Mucosa of descending colon (tissue), 3 donors: ENCODE measurements at regions not wholly inside any gene's neighbourhood (a gene's known extent, or its start where the extent isn't known, plus 50 kb on each side); places are given as distances from the start of the nearest gene placed in this dataset.

Experiments used
- ATAC-seq: fragments of 200-7000 bp; cut with Tn5 transposase; one replicate; pipeline ENCODE4 v1.9.1; 2020; ENCODE audit warnings: mild to moderate bottlenecking, moderate library complexity
- DNase-seq, 3 donors: peaks; one replicate each; pipeline ENCODE4 v3.0.0-alpha.2; 2020
- H3K36me3 ChIP-seq: fragments of 200-600 bp; one replicate; pipeline ENCODE4 v1.8.0; 2021; ENCODE audit warnings: low read depth, mild to moderate bottlenecking
- H3K4me1 ChIP-seq: fragments of 200-600 bp; one replicate; pipeline ENCODE4 v1.8.0; 2021; ENCODE audit warnings: low read depth, mild to moderate bottlenecking
- H3K4me3 ChIP-seq: fragments of 200-600 bp; one replicate; pipeline ENCODE4 v1.8.0; 2021; ENCODE audit warnings: mild to moderate bottlenecking
- H3K9me3 ChIP-seq: fragments of 200-600 bp; one replicate; pipeline ENCODE4 v1.8.0; 2021; ENCODE audit warnings: mild to moderate bottlenecking
- intact Hi-C, 2 donors: fragments of 100-400 bp; cut with DNase I in 1 of 2; cut with micrococcal nuclease in 1 of 2; formaldehyde crosslinking; loops; one replicate each; pipeline versions ENCODE4 v1.11.0 to v1.11.1; 2022; cut with DNase I, micrococcal nuclease
- TF ChIP-seq, protein P1 (sequence below): fragments of 200-600 bp; IDR thresholded peaks from one replicate; pipeline ENCODE4 v1.8.0; 2022; ENCODE audit warnings: antibody characterized with exemption, mild to moderate bottlenecking
- donor health status: DM: no; HTN: no; CAD: no; lungs with moderate emphysema.
- donor health status: DM: no; HTN: no; CAD: no.
- donor health status: DM: no; HTN: yes; CAD: no.

DNA sequence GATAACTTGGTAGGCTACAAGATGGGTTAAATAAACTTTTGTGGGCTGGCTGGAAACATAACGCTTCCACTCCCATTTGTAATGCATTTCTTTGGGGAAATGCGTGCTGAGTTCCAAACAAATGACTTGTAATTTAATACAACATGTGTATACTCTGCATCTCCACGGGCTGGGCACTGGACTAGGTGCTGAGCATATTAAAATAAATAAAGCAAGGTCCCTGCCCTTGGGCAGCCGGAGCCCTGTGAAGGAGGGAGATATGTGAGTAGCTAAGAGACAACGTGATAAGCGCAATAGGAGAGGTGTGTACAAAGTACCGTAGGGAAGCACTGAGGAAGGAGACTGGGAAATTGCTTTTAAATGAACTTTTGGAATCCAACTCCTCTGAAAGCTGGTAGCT is 147.2 kb upstream of the RBPJ start:
- ATAC-seq (peak; percentile 65), DNase-seq (peak in 1 of 3 donors; percentile 9)
- intact Hi-C loops, result no loop called here
- peaks cover 10% of the 10 kb centered on the region for H3K4me1 ChIP-seq
- no peaks in the 10 kb centered on the region for H3K9me3 ChIP-seq
- H3K4me3 ChIP-seq, result no peak overlapping the region
- TF ChIP-seq, protein P1, sequence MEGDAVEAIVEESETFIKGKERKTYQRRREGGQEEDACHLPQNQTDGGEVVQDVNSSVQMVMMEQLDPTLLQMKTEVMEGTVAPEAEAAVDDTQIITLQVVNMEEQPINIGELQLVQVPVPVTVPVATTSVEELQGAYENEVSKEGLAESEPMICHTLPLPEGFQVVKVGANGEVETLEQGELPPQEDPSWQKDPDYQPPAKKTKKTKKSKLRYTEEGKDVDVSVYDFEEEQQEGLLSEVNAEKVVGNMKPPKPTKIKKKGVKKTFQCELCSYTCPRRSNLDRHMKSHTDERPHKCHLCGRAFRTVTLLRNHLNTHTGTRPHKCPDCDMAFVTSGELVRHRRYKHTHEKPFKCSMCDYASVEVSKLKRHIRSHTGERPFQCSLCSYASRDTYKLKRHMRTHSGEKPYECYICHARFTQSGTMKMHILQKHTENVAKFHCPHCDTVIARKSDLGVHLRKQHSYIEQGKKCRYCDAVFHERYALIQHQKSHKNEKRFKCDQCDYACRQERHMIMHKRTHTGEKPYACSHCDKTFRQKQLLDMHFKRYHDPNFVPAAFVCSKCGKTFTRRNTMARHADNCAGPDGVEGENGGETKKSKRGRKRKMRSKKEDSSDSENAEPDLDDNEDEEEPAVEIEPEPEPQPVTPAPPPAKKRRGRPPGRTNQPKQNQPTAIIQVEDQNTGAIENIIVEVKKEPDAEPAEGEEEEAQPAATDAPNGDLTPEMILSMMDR, result no peak
- H3K36me3 ChIP-seq, result no peaks in the 10 kb centered on the region

DNA sequence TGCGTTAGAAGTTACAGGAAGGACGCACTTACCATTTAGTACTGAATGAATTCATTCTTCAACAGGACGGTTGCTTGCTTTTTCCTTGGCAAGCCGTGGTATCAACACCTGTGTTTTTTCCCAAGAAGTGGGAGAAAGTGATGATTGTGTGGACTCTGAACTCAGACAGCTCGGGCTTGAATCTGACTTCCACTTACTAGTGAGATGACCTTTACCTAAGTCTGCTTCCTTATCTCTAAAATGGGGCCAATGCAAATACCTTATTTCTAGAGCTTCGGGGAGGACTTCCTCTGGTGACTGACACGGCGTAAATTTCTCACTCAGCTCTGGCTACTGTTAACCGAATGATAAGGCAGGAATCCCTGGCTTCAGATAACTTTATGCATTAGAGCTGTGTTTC is 146.8 kb upstream of the RBPJ start:
- no peak overlapping the region for H3K4me3 ChIP-seq
- H3K4me1 ChIP-seq, result peaks cover 10% of the 10 kb centered on the region
- ATAC-seq (peak; percentile 63), DNase-seq (peak in 1 of 3 donors; percentile 4)
- no peaks in the 10 kb centered on the region for H3K9me3 ChIP-seq
- intact Hi-C loops, result no loop called here
- TF ChIP-seq, protein P1, result no peak
- H3K36me3 ChIP-seq, result no peaks in the 10 kb centered on the region

DNA sequence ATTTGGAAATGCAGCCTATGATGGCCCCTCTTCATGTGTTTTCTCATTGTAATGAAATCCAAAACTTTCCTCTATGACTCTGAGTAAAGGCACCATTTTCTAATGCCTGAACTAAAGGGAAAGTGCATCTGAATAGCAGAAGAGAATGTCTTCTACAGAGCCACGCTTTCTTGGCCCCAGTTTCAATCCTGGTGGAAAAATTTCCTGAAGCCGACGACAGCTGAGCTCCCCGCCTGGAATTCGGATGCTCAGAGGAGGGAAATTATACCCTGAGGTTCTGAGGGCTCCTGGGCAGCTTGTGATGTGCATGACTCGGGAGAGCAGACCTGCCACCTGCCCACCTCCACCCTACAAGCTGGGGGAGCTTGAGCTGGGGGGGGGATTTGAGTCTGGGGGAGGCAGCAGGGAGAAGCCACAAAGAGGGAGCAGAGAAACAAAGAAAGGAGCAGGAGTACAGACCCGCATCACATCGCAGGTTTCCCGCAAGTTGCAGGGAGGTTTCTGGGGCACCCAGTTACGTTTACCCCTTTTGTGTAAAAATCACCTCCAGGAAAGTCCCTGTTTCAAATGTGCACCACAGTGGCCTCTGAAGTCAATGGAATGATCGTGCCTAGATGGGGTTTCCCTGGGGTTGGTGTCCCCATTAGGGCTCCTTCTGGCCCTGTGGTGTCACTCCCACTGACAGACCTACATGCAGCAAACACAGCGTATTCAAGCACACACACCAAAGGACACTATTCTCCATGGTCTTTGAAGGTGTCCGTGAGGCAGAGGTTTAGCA is 145.6 kb upstream of the RBPJ start:
- H3K9me3 ChIP-seq, result no peaks in the 10 kb centered on the region
- ATAC-seq (no peak), DNase-seq (no peak)
- H3K4me3 ChIP-seq, result no peak overlapping the region
- no peaks in the 10 kb centered on the region for H3K36me3 ChIP-seq
- peaks cover 10% of the 10 kb centered on the region for H3K4me1 ChIP-seq
- intact Hi-C loops, result no loop called here
- TF ChIP-seq, protein P1, result no peak

DNA sequence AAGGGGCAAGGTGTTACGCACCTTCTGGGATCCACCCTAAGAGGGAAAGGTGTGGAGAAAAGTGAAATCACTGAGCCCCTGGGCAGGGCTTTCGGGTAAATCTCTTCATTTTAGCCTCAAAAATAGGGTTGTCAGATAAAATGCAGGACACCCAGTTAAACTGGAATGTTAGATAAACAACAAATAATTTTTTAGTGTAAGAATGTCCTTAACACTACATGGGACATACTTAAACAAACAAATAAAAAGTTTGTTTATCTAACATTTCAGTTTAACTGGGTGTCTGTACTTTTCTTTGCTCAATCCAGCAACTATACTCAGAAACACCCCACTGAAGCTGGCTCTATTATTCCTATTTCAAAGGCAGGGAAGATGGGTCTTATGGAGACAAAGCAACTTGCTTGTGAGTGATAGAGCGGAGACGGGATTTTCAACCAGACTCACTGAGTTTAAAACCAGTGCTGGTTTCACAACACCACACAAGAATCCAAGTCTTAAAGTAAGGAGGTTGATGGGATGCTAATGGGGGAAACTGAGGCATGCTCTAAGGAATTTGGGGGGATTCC is 144.8 kb upstream of the RBPJ start:
- intact Hi-C loops, result no loop called here
- Histone ChIP-seq H3K4me1 (peaks cover 10% of the 10 kb centered on the region), H3K9me3 (no peaks in the 10 kb centered on the region), H3K4me3 (no peak overlapping the region), H3K36me3 (no peaks in the 10 kb centered on the region)
- TF ChIP-seq, protein P1, result no peak
- DNase-seq, result no peak
- ATAC-seq, result no peak

DNA sequence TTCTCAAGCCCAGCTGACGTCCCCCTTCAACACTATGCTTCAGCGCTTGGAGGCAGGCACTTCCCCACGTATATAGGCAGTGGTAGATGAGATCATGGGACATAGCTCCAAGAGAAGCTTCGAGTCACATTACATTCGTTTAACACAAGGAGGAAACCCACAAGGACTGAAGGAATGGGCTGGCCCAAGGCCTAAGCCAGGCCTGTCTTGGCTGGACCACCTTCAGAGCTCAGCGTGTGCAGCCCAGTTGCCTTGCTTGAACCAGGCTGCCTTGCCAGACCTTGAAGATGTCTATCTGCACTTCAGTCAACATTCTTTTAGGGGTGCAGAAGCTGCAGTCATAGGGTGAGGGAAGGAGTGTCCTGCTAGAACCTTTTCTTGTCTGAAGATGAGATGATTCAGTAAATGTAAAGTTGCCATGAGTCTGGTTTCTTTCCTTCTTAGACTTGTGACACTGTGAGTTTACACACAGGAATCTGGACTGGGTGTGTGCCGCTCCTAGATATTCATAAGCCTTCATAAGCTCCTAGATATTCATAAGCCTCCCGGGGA is 144.1 kb upstream of the RBPJ start:
- TF ChIP-seq, protein P1, result no peak
- ATAC-seq (no peak), DNase-seq (peak in 1 of 3 donors; percentile 6)
- H3K4me3 ChIP-seq, result no peak overlapping the region
- H3K4me1 ChIP-seq, result peaks cover 10% of the 10 kb centered on the region
- intact Hi-C loops, result no loop called here
- H3K36me3 ChIP-seq, result no peaks in the 10 kb centered on the region
- no peaks in the 10 kb centered on the region for H3K9me3 ChIP-seq
